PC-9 (cell line): ENCODE measurements at regions not wholly inside any gene's neighbourhood (a gene's known extent, or its start where the extent isn't known, plus 50 kb on each side); places are given as distances from the start of the nearest gene placed in this dataset.

Source experiments
- BruUV-seq: library from RNA; stranded (reverse); fragments of 400-500 nt; replicated peaks from 2 replicates; lab custom pipeline; 2021; lab: Mats Ljungman, UMichigan
- CTCF ChIA-PET: fragments of 300-600 bp; sonication (Branson Sonifier 250); formaldehyde crosslinking; loops from one replicate; lab custom pipeline; 2022; ENCODE audit warnings: antibody characterized with exemption; lab: Charles Lee
- POLR2A ChIA-PET: fragments of 300-600 bp; sonication (Branson Sonifier 250); formaldehyde crosslinking; loops from one replicate; lab custom pipeline; 2022; ENCODE audit warnings: antibody characterized with exemption; ENCODE audit not compliant: unreplicated experiment; lab: Charles Lee
- DNase-seq, 2 experiments: peaks; one replicate each; pipeline versions ENCODE4 v3.0.0 to v3.0.0-alpha.2; 2015 to 2022; ENCODE audit warnings: mixed read lengths in 1 of 2
- H2AFZ ChIP-seq: fragments of 200-600 bp; sonication (generic); 2 replicates; pipeline ENCODE4 v1.8.1; 2017; ENCODE audit warnings: antibody characterized with exemption
- H3F3A ChIP-seq: fragments of 200-600 bp; sonication (generic); 2 replicates; pipeline ENCODE4 v1.8.1; 2017; ENCODE audit warnings: antibody characterized with exemption, mild to moderate bottlenecking, low read depth; ENCODE audit not compliant: insufficient read depth
- H3K27ac ChIP-seq: fragments of 200-600 bp; sonication (generic); 2 replicates; pipeline ENCODE4 v1.6.1; 2016; ENCODE audit warnings: mixed run types
- H3K27me3 ChIP-seq: fragments of 200-600 bp; sonication (generic); 2 replicates; pipeline ENCODE4 v1.6.1; 2016; ENCODE audit warnings: low read depth, mixed run types; ENCODE audit not compliant: insufficient read depth
- H3K36me3 ChIP-seq: fragments of 200-600 bp; sonication (generic); 2 replicates; pipeline ENCODE4 v1.6.1; 2016; ENCODE audit warnings: low read depth, mixed run types
- H3K4me1 ChIP-seq: fragments of 200-600 bp; sonication (generic); replicated peaks from 2 replicates; pipeline ENCODE4 v1.6.1; 2016; ENCODE audit warnings: mixed run types; ENCODE audit not compliant: insufficient read depth
- H3K4me2 ChIP-seq: fragments of 200-600 bp; sonication (generic); 2 replicates; pipeline ENCODE4 v1.6.1; 2017; ENCODE audit warnings: mixed run types
- H3K4me3 ChIP-seq: fragments of 200-600 bp; sonication (generic); 2 replicates; pipeline ENCODE4 v1.6.1; 2016; ENCODE audit warnings: mixed run types
- H3K79me2 ChIP-seq: fragments of 200-600 bp; sonication (generic); 2 replicates; pipeline ENCODE4 v1.6.1; 2017; ENCODE audit warnings: low read depth, mixed run types
- H3K9me2 ChIP-seq: fragments of 200-600 bp; sonication (generic); 2 replicates; pipeline ENCODE4 v1.8.1; 2017; ENCODE audit warnings: mild to moderate bottlenecking; ENCODE audit not compliant: insufficient read depth
- H3K9me3 ChIP-seq: fragments of 200-600 bp; sonication (generic); 2 replicates; pipeline ENCODE4 v1.8.1; 2016; ENCODE audit warnings: low read depth; ENCODE audit not compliant: insufficient read depth
- H4K20me1 ChIP-seq: fragments of 200-600 bp; sonication (generic); 2 replicates; pipeline ENCODE4 v1.8.1; 2017; ENCODE audit not compliant: insufficient read depth
- CTCF ChIP-seq: fragments of 200-600 bp; sonication (generic); conservative IDR thresholded peaks from 2 replicates; pipeline ENCODE4 v1.6.1; 2017; ENCODE audit warnings: mixed run types, antibody characterized with exemption, mild to moderate bottlenecking, moderate library complexity
- EZH2 ChIP-seq: fragments of 200-600 bp; sonication (generic); IDR thresholded peaks from 2 replicates; pipeline ENCODE4 v1.8.0; 2017; ENCODE audit warnings: antibody characterized with exemption, low read depth
- intact Hi-C: fragments of 100-400 bp; cut with micrococcal nuclease; formaldehyde crosslinking; loops from one replicate; pipeline ENCODE4 v1.10.0; 2022; ENCODE audit not compliant: unreplicated experiment

GRCh38 chr15:93195109-93195508, 106.1 kb upstream of the RGMA start:
- ChIA-PET POLR2A (no interaction called here), CTCF (no interaction called here)
- no peak overlapping the region for H3K4me3 ChIP-seq
- peaks cover 47% of the 10 kb centered on the region for H3K27me3 ChIP-seq
- no peaks in the 10 kb centered on the region for H3F3A ChIP-seq
- H4K20me1 ChIP-seq: no peaks in the 10 kb centered on the region
- no peaks in the 10 kb centered on the region for H3K36me3 ChIP-seq
- no peak for DNase-seq
- no peaks in the 10 kb centered on the region for H3K79me2 ChIP-seq
- TF ChIP-seq EZH2: no peak
- no peak for TF ChIP-seq CTCF
- no peaks in the 10 kb centered on the region for H3K9me3 ChIP-seq
- BruUV-seq: no TSS peak
- H3K4me1 ChIP-seq: no peaks in the 10 kb centered on the region
- H3K4me2 ChIP-seq: no peak overlapping the region
- H3K27ac ChIP-seq: no peak overlapping the region
- no peak overlapping the region for H2AFZ ChIP-seq
- no peaks in the 10 kb centered on the region for H3K9me2 ChIP-seq
- intact Hi-C loops: no loop called here

- Histone ChIP-seq H3K4me3 (no peak overlapping the region), H3K4me2 (no peak overlapping the region), H3K4me1 (no peaks in the 10 kb centered on the region), H3K9me3 (no peaks in the 10 kb centered on the region), H3K9me2 (no peaks in the 10 kb centered on the region), H3K79me2 (no peaks in the 10 kb centered on the region), H3K27me3 (peaks cover 78% of the 10 kb centered on the region), H3K36me3 (no peaks in the 10 kb centered on the region), H3F3A (no peaks in the 10 kb centered on the region), H3K27ac (no peak overlapping the region), H2AFZ (no peak overlapping the region), H4K20me1 (no peaks in the 10 kb centered on the region)
- TF ChIP-seq CTCF (no peak), EZH2 (no peak)
- intact Hi-C loops: no loop called here
- POLR2A ChIA-PET: no interaction called here
- DNase-seq: no peak
- CTCF ChIA-PET: no interaction called here
- no TSS peak for BruUV-seq
Measured at GRCh38 chr15:93190238-93190637, 101.2 kb upstream of the RGMA start.

GRCh38 chr15:93189561-93189960, 100.5 kb upstream of the RGMA start:
- H3K4me1 ChIP-seq: no peaks in the 10 kb centered on the region
- no peak overlapping the region for H3K27ac ChIP-seq
- H4K20me1 ChIP-seq: no peaks in the 10 kb centered on the region
- no peak for DNase-seq
- H3K27me3 ChIP-seq: peaks cover 82% of the 10 kb centered on the region
- ChIA-PET POLR2A (no interaction called here), CTCF (no interaction called here)
- no peaks in the 10 kb centered on the region for H3K9me2 ChIP-seq
- intact Hi-C loops: no loop called here
- BruUV-seq: no TSS peak
- H3K36me3 ChIP-seq: no peaks in the 10 kb centered on the region
- H3K4me2 ChIP-seq: no peak overlapping the region
- no peaks in the 10 kb centered on the region for H3F3A ChIP-seq
- no peaks in the 10 kb centered on the region for H3K79me2 ChIP-seq
- H2AFZ ChIP-seq: no peak overlapping the region
- no peak overlapping the region for H3K4me3 ChIP-seq
- no peak for TF ChIP-seq EZH2
- no peak for TF ChIP-seq CTCF
- no peaks in the 10 kb centered on the region for H3K9me3 ChIP-seq
